Breast epithelium (tissue), 4 donors: ENCODE measurements at regions not wholly inside any gene's neighbourhood (a gene's known extent, or its start where the extent isn't known, plus 50 kb on each side); places are given as distances from the start of the nearest gene placed in this dataset.

ENCODE experiments used
- DNase-seq, 2 donors: peaks; one replicate each; pipeline ENCODE4 v3.0.0-alpha.2; 2019; ENCODE audit warnings: low spot score in 2 of 2
- H3K27ac ChIP-seq, 2 donors: fragments of 200-600 bp; sonication (generic) in 1 of 2; one replicate each; pipeline ENCODE4 v1.5.1; 2016 to 2019; ENCODE audit warnings: mild to moderate bottlenecking in 1 of 2
- H3K27me3 ChIP-seq, 2 donors: fragments of 200-600 bp; sonication (generic) in 1 of 2; one replicate each; pipeline versions ENCODE4 v1.5.1 to v1.6.0; 2017 to 2019; ENCODE audit warnings: control low read depth in 1 of 2, mild to moderate bottlenecking in 1 of 2
- H3K36me3 ChIP-seq: fragments of 200-600 bp; one replicate; pipeline ENCODE4 v1.5.1; 2019
- H3K4me1 ChIP-seq, 2 donors: fragments of 200-600 bp; sonication (generic); one replicate each; pipeline ENCODE4 v1.5.1; 2016 to 2019; ENCODE audit warnings: control low read depth in 1 of 2
- H3K4me3 ChIP-seq, 3 donors: fragments of 200-600 bp; sonication (generic); 1 replicate in 2 of 3; 2 replicates in 1 of 3; pipeline ENCODE4 v1.5.1; 2016 to 2019; ENCODE audit warnings: mild to moderate bottlenecking in 3 of 3, moderate library complexity in 2 of 3
- H3K9me3 ChIP-seq, 2 donors: fragments of 200-600 bp; sonication (generic) in 1 of 2; one replicate each; pipeline ENCODE4 v1.5.1; 2016 to 2019; ENCODE audit warnings: control low read depth in 1 of 2
- CTCF ChIP-seq, 3 donors: fragments of 450-650 bp; IDR thresholded peaks; one replicate each; pipeline ENCODE4 v1.5.1; 2016 to 2017; ENCODE audit warnings: antibody characterized with exemption in 3 of 3, mild to moderate bottlenecking in 3 of 3, moderate library complexity in 3 of 3
- POLR2A ChIP-seq: fragments of 450-650 bp; IDR thresholded peaks from one replicate; pipeline ENCODE4 v1.6.1; 2016; ENCODE audit warnings: antibody characterized with exemption, mild to moderate bottlenecking, moderate library complexity
- POLR2AphosphoS5 ChIP-seq, 3 donors: sonication (generic); formaldehyde crosslinking; IDR thresholded peaks; one replicate each; pipeline ENCODE4 v1.6.1; 2017; ENCODE audit warnings: antibody characterized with exemption in 3 of 3
- intact Hi-C: fragments of 100-400 bp; cut with DNase I; formaldehyde crosslinking; loops from one replicate; pipeline ENCODE4 v1.15.1; 2023; ENCODE audit warnings: low total_unique reads

GRCh38 chr9:102054811-102055210 is 316.4 kb upstream of the GRIN3A start:
- Histone ChIP-seq H3K27ac (no peak overlapping the region), H3K9me3 (no peaks in the 10 kb centered on the region), H3K27me3 (no peaks in the 10 kb centered on the region), H3K4me1 (no peaks in the 10 kb centered on the region), H3K4me3 (no peak overlapping the region), H3K36me3 (no peaks in the 10 kb centered on the region)
- no peak for DNase-seq
- intact Hi-C loops = no loop called here
- no peak for TF ChIP-seq POLR2A
- TF ChIP-seq POLR2AphosphoS5 (IDR thresholded peaks at IDR 0.05) = no peak
- no peak for TF ChIP-seq CTCF (IDR thresholded peaks at IDR 0.05)

GRCh38 chr9:102049586-102050246 is 311.3 kb upstream of the GRIN3A start:
- H3K4me3 ChIP-seq = peak overlapping the region; percentile 23 to 32 (median 30)
- intact Hi-C loops = no loop called here
- peak overlapping the region in 1 of 2 donors; percentile 16 for H3K27ac ChIP-seq
- H3K4me1 ChIP-seq = no peaks in the 10 kb centered on the region
- H3K27me3 ChIP-seq = no peaks in the 10 kb centered on the region
- no peaks in the 10 kb centered on the region for H3K36me3 ChIP-seq
- DNase-seq = no peak
- no peak for TF ChIP-seq CTCF (IDR thresholded peaks at IDR 0.05)
- no peak for TF ChIP-seq POLR2AphosphoS5 (IDR thresholded peaks at IDR 0.05)
- no peaks in the 10 kb centered on the region for H3K9me3 ChIP-seq

GRCh38 chr9:102047549-102047948 is 309.1 kb upstream of the GRIN3A start:
- intact Hi-C loops = no loop called here
- no peak for DNase-seq
- H3K27ac ChIP-seq = no peak overlapping the region

GRCh38 chr9:102044133-102044532 is 305.7 kb upstream of the GRIN3A start:
- TF ChIP-seq CTCF (IDR thresholded peaks at IDR 0.05) (no peak), POLR2A (no peak), POLR2AphosphoS5 (IDR thresholded peaks at IDR 0.05) (no peak)
- no peak for DNase-seq
- intact Hi-C loops = no loop called here
- no peaks in the 10 kb centered on the region for H3K4me1 ChIP-seq
- no peak overlapping the region for H3K4me3 ChIP-seq
- H3K36me3 ChIP-seq = no peaks in the 10 kb centered on the region
- H3K27me3 ChIP-seq = no peaks in the 10 kb centered on the region
- no peak overlapping the region for H3K27ac ChIP-seq
- H3K9me3 ChIP-seq = no peaks in the 10 kb centered on the region

More at GRCh38 chr9:102047549-102047948, 309.1 kb upstream of the GRIN3A start:
- TF ChIP-seq POLR2A = no peak
- no peak for TF ChIP-seq CTCF (IDR thresholded peaks at IDR 0.05)
- TF ChIP-seq POLR2AphosphoS5 (IDR thresholded peaks at IDR 0.05) = no peak
- H3K4me3 ChIP-seq = no peak overlapping the region
- H3K27me3 ChIP-seq = no peaks in the 10 kb centered on the region
- H3K9me3 ChIP-seq = no peaks in the 10 kb centered on the region
- H3K4me1 ChIP-seq = no peaks in the 10 kb centered on the region
- H3K36me3 ChIP-seq = no peaks in the 10 kb centered on the region

GRCh38 chr9:102038006-102038405 is 299.6 kb upstream of the GRIN3A start:
- Histone ChIP-seq H3K4me3 (no peak overlapping the region), H3K9me3 (no peaks in the 10 kb centered on the region), H3K27ac (no peak overlapping the region), H3K36me3 (no peaks in the 10 kb centered on the region), H3K4me1 (no peaks in the 10 kb centered on the region), H3K27me3 (no peaks in the 10 kb centered on the region)
- no peak for DNase-seq
- TF ChIP-seq CTCF (IDR thresholded peaks at IDR 0.05) (no peak), POLR2A (no peak), POLR2AphosphoS5 (IDR thresholded peaks at IDR 0.05) (no peak)
- intact Hi-C loops = no loop called here
